GM19035 (cell line): ENCODE measurements at regions not wholly inside any gene's neighbourhood (a gene's known extent, or its start where the extent isn't known, plus 50 kb on each side); places are given as distances from the start of the nearest gene placed in this dataset.
"Not testable (repeated sequence)": the region's sequence is repeated elsewhere in the genome, so short reads cannot be mapped to it uniquely, and the experiment has no call there.

ENCODE experiments used
- ATAC-seq: cut with Tn5 transposase; IDR thresholded peaks from one replicate; pipeline ENCODE4 v1.9.1; 2021; ENCODE audit not compliant: unreplicated experiment

DNA sequence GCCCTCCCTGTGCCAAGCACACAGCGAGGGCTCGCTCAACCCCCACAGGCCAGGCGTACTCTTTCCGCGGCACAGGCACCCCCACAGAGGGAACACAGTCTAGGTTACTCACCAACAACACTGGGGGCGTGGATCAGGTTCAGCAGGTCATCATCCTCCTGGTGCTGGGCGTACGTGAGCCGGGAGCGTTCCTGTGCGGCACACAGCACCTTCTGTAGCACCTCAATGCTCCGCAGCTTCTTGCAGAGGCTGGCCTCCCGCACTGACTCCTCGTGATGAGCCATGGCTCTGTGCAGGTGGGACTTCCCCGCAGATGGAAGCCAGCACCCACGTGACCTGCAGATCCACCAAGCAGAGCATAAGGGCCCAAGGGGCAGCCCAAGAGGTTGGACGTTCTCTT lies 296.8 kb downstream of the GOLGA6L6 start:
- ATAC-seq, result not testable (repeated sequence)

DNA sequence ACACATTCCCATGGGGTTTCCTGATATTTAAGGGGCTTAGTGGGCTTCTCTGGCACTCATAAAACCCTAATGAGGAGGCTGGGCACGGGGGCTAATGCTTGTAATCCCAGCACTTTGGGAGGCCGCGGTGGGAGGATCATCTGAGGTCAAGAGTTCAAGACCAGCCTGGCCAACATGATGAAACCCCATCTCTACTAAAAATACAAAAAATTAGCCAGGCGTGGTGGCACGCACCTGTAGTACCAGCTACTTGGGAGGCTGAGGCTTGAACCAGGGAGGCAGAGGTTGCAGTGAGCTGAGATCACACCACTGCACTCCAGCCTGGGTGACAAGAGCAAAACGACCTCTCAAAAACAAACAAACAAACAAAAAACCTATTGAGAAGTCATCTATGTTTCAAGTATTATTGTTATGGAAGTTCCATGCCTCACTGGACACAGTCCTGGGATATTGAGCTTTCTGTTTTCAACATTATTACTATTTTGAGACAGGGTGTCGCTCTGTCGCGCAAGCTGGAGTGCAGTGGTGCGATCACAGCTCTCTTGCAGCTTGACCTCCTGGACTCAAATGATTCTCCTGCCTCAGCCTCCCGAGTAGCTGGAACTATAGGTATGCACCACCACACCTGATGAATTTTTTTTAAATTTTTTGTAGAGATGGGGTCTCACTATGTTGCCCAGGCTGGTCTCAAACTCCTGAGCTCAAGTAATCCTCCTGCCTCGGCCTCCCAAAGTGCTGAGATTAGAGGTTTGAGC lies 297.9 kb downstream of the GOLGA6L6 start:
- ATAC-seq, result not testable (repeated sequence)

DNA sequence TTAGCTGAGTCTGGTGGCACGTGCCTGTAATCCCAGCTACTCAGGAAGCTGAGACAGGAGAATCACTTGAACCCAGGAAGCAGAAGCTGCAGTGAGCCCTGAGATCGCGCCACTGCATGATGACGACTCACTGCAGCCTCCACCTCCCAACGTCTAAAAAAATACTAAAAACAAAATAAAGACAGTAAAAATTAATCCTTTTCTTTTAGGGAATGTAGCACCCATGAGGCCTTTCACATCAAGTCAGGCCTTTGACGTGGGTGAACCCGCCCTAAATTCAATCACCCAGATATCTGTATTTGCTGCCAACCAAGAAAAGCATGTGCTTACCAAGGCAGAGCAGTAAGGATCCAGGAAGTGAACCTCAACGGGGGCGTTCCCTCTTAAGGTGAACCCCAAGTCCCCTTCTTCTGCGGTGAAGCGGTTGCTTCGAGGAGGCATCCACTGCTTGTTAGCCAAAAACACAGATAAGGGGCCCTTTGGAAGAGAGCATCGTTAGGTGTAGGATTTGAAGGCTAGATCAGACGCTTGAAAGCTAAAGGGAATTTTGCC lies 301.2 kb downstream of the GOLGA6L6 start:
- not testable (repeated sequence) for ATAC-seq

DNA sequence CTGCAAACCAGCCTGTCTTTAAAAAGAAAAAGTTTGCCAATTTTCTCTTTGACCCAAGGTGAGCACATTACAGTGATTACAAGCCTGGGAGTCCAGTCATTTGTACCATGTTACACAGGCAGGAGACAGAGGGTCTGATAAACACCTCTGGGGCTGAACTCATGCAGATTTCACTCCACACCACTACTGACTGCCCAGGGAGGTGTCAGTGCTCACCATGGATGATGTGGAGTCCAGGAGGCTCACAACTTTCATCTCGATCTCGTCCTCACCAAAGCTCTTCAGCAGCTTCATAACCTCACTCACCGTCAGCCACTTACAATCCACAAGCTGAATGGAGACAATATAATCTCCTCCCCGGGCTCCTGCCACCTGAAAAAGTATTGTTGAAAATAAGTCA lies 302.4 kb downstream of the GOLGA6L6 start:
- ATAC-seq, result not testable (repeated sequence)

DNA sequence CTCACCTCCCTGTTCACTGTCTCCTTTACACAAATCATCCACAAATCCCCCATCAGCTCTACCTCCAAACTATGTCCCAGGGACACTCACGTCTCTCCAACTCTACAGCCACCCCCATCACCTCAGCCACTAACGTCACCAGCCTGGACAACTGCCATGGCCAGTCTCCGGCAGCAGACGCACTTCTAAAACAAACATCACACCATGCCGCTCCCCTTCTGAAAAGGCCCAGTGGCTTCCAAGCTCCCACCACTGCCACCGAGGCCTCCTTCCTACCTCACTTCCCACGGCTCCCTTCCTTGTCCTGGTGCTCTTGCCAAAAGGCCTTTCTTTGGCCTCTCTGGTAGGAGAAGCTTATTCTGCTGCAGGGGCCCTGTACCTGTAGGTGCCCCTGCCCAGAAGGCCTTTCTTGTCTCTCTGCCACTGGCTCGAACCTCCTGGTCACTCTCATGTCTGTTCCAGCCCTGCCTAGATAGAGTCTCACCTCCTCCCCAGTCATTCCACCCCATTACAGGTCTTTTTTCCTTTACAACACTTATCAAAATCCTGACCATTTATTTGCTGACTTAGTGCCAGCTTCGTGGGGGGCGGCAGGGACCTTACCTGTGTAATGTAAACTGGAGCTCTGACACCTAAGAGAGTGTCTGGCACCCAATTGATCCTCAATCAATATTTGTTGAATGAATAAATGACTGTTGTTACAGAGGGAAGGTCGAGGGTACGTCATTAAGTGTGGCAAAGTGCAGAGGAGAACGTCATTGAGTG lies 304.2 kb downstream of the GOLGA6L6 start:
- ATAC-seq, result not testable (repeated sequence)

DNA sequence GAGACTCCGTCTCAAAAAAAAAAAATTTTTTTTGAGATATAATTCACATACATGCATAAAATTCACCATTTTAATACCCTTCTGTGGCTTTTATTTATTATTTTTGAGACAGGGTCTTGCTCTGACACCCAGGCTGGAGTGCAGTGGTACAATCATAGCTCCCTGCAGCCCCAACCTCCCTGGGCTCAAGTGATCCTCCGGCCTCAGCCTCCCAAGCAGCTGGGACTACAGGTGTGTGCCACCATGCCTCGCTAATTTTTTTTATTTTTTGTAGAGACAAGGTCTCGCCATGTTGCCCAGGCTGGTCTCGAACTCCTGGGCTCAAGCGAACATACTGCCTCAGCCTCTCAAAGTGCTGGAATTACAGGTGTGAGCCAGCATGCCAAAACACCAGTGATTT lies 305.9 kb downstream of the GOLGA6L6 start:
- ATAC-seq, result not testable (repeated sequence)

DNA sequence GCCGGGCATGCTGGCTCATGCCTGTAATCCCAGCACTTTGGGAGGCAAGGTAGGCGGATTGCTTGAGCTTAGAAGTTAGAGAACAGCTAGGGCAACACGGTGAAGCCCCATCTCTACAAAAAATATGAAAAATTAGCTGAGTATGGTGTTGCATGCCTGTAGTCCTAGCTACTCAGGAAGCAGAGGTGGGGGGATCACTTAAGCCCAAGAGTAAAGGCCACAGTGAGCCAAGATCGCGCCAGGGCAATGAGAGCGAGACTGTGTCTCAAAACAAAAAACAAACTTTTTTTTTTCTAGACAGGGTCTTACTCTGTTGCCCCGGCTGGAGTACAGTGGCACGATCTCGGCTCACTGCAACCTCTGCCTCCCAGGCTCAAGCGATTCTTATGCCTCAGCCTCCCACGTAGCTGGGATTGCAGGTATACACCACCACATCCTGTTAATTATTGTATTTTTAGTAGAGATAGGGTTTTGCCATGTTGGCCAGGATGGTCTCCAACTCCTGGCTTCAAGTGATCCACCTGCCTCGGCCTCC lies 307.5 kb downstream of the GOLGA6L6 start:
- not testable (repeated sequence) for ATAC-seq

DNA sequence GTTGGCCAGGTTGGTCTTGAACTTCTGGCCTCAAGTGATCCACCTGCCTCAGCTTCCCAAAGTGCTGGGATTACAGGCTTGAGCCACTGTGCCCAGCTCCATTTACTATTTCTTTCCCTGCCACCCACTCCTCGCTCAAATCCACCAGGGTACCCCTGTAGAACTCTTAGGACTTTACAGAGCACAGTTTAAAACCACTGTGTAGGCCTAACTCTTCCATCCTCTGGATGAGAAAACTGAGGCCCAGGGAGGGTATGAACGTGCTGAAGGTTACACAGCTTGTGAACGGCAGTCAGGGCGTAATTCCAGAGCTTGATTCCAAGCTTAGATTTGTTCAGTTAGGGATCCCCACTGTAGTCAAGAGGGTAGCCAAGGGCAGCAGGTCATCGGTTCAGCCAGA lies 309.1 kb downstream of the GOLGA6L6 start:
- not testable (repeated sequence) for ATAC-seq

DNA sequence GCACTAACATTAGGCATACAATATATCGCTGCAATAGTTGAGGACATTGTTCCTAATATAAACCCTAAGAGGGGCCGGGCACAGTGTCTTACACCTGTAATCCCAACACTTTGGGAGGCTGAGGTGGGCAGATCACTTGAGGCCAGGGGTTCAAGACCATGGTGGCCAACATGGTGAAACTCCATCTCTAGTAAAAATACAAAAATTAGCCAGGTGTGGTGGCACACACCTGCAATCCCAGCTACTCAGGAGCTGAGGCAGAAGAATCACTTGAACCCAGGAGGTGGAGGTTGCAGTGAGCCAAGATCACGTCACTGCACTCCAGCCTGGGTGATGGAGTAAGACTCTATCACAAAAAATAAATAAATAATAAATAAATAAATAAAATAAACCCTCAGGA lies 310.9 kb downstream of the GOLGA6L6 start:
- ATAC-seq, result not testable (repeated sequence)

DNA sequence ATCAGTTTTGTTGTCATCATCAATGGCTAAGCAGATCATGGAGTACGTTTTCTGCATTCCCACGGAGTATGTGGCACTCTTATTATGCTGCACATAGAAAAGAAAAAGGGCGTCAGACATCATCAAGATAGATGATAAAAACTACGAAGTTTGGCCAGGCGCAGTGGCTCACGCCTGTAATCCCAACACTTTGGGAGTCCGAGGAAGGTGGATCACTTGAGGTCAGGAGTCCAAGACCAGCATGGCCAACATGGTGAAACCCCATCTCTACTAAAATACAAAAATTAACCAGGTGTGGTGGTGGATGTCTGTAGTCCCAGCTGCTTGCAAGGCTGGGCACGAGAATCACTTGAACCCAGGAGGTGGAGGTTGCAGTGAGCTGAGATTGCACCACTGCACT lies 312.8 kb downstream of the GOLGA6L6 start:
- ATAC-seq, result not testable (repeated sequence)

DNA sequence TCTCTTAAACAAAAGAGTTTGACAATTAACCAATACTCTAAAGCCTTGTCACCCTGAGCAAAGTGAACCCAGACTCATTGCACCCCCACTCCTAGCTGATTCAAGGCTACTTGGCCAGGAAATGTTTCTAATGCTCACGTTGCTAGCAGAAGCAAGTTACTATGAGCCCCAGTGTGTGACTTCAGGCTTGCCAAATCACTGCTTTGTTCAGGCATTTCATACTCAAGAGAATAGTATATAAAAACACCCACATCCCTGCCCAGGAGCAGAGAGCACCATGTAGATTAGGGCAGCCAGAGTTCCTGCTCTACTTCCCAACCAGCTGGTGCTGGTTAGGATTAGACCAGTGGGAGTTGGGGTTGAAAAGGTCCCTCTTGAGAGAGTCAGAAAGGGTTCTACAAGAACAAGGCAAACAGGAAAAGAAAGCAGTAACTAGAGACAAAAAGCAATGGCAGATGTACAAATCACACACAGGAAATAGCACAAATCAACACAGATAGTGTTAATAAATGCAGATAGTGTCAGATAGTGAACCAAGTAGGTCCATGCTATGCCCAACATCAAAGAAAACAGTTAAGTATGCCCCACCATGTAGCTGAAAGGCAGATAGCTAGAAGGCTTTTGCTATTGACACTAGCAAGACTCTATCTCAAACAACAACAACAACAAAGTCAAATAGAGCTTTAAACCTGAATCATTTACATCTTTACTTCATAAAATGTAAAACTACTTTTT lies 314.3 kb downstream of the GOLGA6L6 start:
- ATAC-seq, result not testable (repeated sequence)

DNA sequence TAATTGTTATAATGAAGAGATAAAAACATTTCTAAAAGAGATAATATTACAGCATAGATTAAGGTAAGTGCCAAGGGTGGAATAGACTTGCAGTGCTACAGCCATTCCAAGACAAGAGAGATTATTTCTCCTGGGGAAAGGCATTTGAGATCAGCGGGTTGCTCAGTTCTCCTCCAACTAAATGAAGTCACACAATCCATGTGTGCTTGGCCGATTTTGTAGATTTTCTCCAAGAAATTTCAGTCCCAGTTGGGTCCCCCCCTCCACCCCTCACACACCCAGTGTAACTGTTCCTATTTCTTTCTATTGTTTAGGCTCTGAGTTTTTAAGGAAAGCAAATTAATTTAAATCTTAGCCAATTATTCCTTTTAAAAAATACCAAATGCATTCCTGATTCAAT lies 315.1 kb downstream of the GOLGA6L6 start:
- ATAC-seq, result not testable (repeated sequence)

DNA sequence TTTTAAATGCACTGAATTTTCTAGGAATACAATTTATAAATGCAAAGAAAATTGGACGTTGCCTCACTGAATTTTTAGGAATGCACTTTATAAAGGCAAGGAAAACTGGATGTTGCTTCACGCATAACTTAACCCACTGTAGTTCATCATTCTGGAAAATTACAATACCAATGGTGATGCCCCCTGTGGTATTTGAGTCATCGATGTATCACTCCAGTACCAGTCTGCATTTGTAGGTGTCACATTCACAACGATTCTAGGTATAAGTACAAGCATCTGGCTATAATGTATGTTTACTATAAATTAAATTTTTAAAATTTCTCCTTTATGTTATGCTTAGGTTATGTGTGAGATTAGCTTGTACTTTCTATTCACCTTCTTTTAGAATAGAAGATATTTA lies 320.5 kb downstream of the GOLGA6L6 start:
- ATAC-seq, result not testable (repeated sequence)

DNA sequence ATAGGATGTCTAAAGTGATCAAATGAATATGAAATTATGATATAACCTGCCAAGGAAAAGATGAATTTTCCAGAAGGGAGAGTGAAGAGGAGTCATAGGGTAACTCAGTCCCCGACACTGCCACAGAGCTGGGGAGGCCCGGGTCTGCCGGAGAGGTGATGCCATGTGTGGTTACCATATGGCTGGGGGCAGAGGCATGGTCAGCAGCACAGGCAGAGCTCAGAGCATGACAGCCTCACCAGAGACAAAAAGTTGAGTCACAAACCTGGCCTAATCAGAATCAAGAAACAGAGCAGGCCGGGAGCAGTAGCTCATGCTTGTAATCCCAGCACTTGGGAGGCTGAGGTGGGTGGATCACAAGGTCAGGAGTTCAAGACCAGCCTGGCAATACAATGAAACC lies 322.4 kb downstream of the GOLGA6L6 start:
- ATAC-seq, result not testable (repeated sequence)

DNA sequence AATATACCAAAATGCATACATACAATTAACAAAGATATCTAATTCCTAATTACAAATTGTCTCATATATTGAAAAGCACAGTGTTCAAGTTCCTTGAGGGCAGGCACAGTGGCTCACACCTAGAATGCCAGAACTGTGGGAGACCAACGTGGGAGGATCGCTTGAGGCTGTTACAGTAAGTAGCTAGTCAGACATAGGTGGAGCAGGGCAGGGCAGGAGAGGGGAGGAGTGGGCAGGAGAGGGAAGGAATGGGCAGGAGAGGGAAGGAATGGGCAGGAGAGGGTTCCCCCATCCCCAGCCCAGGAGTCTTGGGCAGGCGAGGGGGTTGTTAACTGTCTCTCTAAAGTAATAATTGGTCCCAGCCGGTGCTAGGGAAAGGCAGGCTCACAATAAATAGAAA lies 325.9 kb downstream of the GOLGA6L6 start:
- ATAC-seq, result not testable (repeated sequence)

DNA sequence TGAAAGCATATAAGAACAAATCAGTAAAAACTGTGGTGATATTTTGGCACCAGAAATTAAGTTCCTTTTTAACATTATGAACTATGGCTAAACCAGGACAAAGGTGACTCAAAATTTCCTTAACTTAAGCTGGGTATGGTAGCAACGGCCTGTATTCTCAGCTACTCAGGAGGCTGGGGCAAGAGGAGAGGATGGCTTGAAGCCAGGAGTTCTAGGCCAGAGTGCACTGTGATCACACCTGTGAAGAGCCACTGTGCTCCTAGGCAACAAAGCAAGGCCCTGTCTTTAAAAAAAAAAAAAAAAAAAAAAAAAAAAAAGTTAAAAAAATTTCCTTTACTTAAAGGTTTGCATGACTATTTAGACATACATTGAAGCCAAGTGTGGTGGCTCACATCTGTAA lies 327.5 kb downstream of the GOLGA6L6 start:
- not testable (repeated sequence) for ATAC-seq

DNA sequence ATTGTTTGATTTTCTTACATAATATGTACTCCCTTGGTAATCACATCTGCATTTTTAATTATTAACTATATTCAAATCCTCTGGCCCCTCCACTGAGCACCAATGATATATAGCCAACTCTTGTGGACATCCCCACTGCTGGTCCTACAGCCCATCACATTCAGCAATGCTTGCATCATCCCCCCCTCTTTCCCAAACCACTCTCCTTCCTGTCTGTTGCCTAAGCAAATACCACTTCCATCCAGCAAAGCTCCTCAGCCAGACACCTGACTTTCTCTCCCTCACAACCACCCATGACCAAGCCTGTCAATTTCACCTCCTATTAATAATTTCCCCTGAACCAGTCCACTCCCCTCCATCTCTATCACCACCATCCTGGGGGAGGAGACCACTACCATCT lies 330.1 kb downstream of the GOLGA6L6 start:
- ATAC-seq, result not testable (repeated sequence)

DNA sequence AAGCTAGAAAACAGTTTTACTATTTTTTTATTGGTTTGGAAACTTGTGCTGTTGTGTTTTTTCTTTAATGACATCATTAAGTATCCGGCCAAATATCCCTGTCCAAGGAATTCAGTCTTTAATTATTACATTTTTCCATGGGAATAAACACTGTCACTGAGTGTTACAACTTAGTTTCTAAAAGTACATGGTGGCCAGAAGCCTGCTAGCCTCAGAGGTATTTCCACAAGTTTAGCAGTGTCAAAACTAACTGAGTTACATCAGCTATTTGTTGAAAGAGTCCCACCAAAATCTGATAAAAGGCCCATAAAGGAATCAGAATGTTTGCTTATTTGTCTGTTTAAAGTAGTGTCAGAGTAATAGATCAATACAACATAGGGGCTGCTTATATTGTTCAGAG lies 331.6 kb downstream of the GOLGA6L6 start:
- ATAC-seq, result not testable (repeated sequence)

DNA sequence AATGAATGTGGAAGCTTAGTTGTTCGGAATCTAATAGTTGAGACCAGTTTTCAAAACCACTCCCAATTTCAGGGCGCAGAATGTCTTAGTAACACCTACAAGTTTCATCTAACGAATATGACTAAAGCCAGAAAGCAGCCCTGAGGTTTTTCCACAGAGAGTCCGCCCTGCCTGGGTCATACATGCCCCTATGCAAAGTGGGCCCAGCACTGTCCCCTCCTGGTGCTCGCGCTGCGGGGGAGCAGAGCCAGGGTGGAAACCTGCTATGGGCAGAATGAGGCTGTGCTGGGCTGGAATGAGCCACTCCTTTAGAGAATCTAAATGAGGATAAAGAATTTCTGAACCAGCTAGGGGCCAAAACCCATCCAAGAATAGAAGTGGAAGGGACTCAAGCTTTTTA lies 334.0 kb downstream of the GOLGA6L6 start:
- not testable (repeated sequence) for ATAC-seq

DNA sequence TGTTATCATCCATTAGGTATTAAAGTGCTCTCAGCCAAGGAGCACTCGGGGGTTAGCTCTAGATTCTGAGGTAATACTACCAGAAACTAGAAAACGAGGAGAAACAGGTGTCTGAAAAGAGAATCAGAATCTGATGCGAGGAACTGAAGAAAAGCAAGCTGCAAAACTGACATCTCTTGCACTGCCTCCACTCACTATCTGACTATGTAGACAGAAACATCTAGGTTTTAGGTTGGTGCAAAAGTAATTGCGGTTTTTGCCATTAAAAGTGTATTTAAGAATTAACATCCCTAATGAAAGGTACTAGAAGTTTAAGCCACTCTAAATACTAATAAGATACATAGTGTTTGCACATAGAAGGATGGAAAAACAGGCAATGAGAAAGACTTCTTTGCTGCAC lies 334.4 kb downstream of the GOLGA6L6 start:
- not testable (repeated sequence) for ATAC-seq
